A549 (cell line): ENCODE measurements at regions not wholly inside any gene's neighbourhood (a gene's known extent, or its start where the extent isn't known, plus 50 kb on each side); places are given as distances from the start of the nearest gene placed in this dataset.

ENCODE experiments used
- ATAC-seq, 2 experiments: fragments of 200-7000 bp in 1 of 2; fragments of >200 bp in 1 of 2; cut with Nextera tagmentation in 1 of 2; cut with Tn5 transposase in 1 of 2; 3 replicates each; pipeline versions ENCODE4 v1.8.0 to v1.9.1; 2018 to 2020; ENCODE audit warnings: mild to moderate bottlenecking in 1 of 2, moderate library complexity in 1 of 2
- CTCF ChIA-PET: fragments of 300-600 bp; sonication (Branson Sonifier 250); formaldehyde crosslinking; extraction: SDS; loops from one replicate; lab custom pipeline; 2021; ENCODE audit warnings: antibody characterized with exemption, inconsistent platforms; lab: Yijun Ruan, JAX
- POLR2A ChIA-PET: fragments of 350-600 bp; formaldehyde crosslinking; extraction: SDS; loops from one replicate; lab custom pipeline; 2021; ENCODE audit warnings: antibody characterized with exemption, inconsistent platforms; lab: Yijun Ruan, JAX
- DNase-seq, 2 experiments: peaks; one replicate each; pipeline versions ENCODE4 v3.0.0 to v3.0.0-alpha.2; 2011 to 2016; ENCODE audit warnings: low read depth in 1 of 2, low spot score in 1 of 2
- FAIRE-seq: peaks from 2 replicates; lab custom pipeline; 2011; peaks lifted over from hg19 to GRCh38; lab: Jason Lieb, UNC
- H3K27ac ChIP-seq, 2 experiments: fragments of >200 bp; sonication (Bioruptor Twin); formaldehyde crosslinking; 3 replicates each; pipeline ENCODE4 v1.5.1; 2016 to 2017
- H3K4me1 ChIP-seq: fragments of >200 bp; sonication (Bioruptor Twin); formaldehyde crosslinking; 3 replicates; pipeline ENCODE4 v1.6.1; 2016
- H3K4me2 ChIP-seq: fragments of >200 bp; sonication (Bioruptor Twin); formaldehyde crosslinking; 3 replicates; pipeline ENCODE4 v1.6.1; 2016
- H3K4me3 ChIP-seq: fragments of >200 bp; sonication (Bioruptor Twin); formaldehyde crosslinking; 3 replicates; pipeline ENCODE4 v1.5.1; 2016
- H3K9me3 ChIP-seq: fragments of >200 bp; sonication (Bioruptor Twin); formaldehyde crosslinking; 3 replicates; pipeline ENCODE4 v1.6.1; 2016
- ATOH8 ChIP-seq: fragments of 250-450 bp; sonication (Bioruptor Pico); IDR thresholded peaks from 2 replicates; pipeline ENCODE4 v1.5.0; 2020; ENCODE audit warnings: low read depth, mild to moderate bottlenecking, moderate library complexity
- BHLHE40 ChIP-seq: IDR thresholded peaks from 2 replicates; pipeline ENCODE4 v1.6.1; 2012; ENCODE audit warnings: low read depth, low read length, inconsistent platforms
- CEBPB ChIP-seq, 2 experiments: fragments of >200 bp in 1 of 2; sonication (Bioruptor Twin) in 1 of 2; formaldehyde crosslinking in 1 of 2; IDR thresholded peaks; 2 replicates each; pipeline ENCODE4 v1.6.1; 2012 to 2016
- CTCF ChIP-seq: fragments of >200 bp; sonication (Bioruptor Twin); formaldehyde crosslinking; IDR thresholded peaks from 3 replicates; pipeline ENCODE4 v1.5.1; 2016
- EHF ChIP-seq: fragments of 250-450 bp; sonication (Bioruptor Pico); IDR thresholded peaks from 2 replicates; pipeline ENCODE4 v1.5.0; 2020; ENCODE audit warnings: mild to moderate bottlenecking
- ELK1 ChIP-seq: fragments of 150-350 bp; IDR thresholded peaks from 2 replicates; pipeline ENCODE4 v1.6.1; 2014; ENCODE audit warnings: low read depth, mild to moderate bottlenecking, low read length
- EP300 ChIP-seq, 2 experiments: fragments of >200 bp; sonication (Bioruptor Twin); formaldehyde crosslinking; IDR thresholded peaks; 2 replicates in 1 of 2; 3 replicates in 1 of 2; pipeline ENCODE4 v1.6.1; 2016 to 2017
- ESRRA ChIP-seq: fragments of 150-350 bp; IDR thresholded peaks from 2 replicates; pipeline ENCODE4 v1.6.1; 2014; ENCODE audit warnings: mild to moderate bottlenecking, low read length, borderline replicate concordance
- HEYL ChIP-seq: fragments of 250-450 bp; sonication (Bioruptor Pico); IDR thresholded peaks from 2 replicates; pipeline ENCODE4 v1.8.0; 2021; ENCODE audit warnings: mild to moderate bottlenecking, moderate library complexity
- HOXB13 ChIP-seq: fragments of 250-450 bp; sonication (Bioruptor Pico); IDR thresholded peaks from 2 replicates; pipeline ENCODE4 v1.5.0; 2020; ENCODE audit warnings: low read depth, mild to moderate bottlenecking, moderate library complexity
- HOXB5 ChIP-seq: fragments of 250-450 bp; sonication (Bioruptor Pico); IDR thresholded peaks from 2 replicates; pipeline ENCODE4 v1.5.0; 2020; ENCODE audit warnings: mild to moderate bottlenecking, moderate library complexity
- MAX ChIP-seq: IDR thresholded peaks from 2 replicates; pipeline ENCODE4 v1.6.1; 2012
- MAZ ChIP-seq: fragments of 150-350 bp; IDR thresholded peaks from 2 replicates; pipeline ENCODE4 v1.6.1; 2014; ENCODE audit warnings: antibody characterized with exemption, low read depth, low read length, borderline replicate concordance
- MYC ChIP-seq: IDR thresholded peaks from 2 replicates; pipeline ENCODE4 v1.6.1; 2012; ENCODE audit warnings: mild to moderate bottlenecking, inconsistent platforms, low read length, improper control_type of control experiment, borderline replicate concordance
- NFE2L2 ChIP-seq: fragments of 150-350 bp; conservative IDR thresholded peaks from 2 replicates; pipeline ENCODE4 v1.6.1; 2014; ENCODE audit warnings: low read length
- NR3C1 ChIP-seq: fragments of >200 bp; sonication (Bioruptor Twin); formaldehyde crosslinking; IDR thresholded peaks from 3 replicates; pipeline ENCODE4 v1.6.1; 2017
- PBX3 ChIP-seq: IDR thresholded peaks from 2 replicates; pipeline ENCODE4 v1.6.1; 2012
- PHF8 ChIP-seq: fragments of 200-600 bp; sonication (generic); IDR thresholded peaks from 2 replicates; pipeline ENCODE4 v1.6.1; 2016; ENCODE audit warnings: low read depth, mild to moderate bottlenecking, antibody characterized with exemption, moderate library complexity, borderline replicate concordance
- RCOR1 ChIP-seq: fragments of 150-350 bp; IDR thresholded peaks from 2 replicates; pipeline ENCODE4 v1.6.1; 2014; ENCODE audit warnings: antibody characterized with exemption, low read length, low read depth
- SMC3 ChIP-seq: fragments of >200 bp; sonication (Bioruptor Twin); formaldehyde crosslinking; IDR thresholded peaks from 3 replicates; pipeline ENCODE4 v1.6.1; 2018; ENCODE audit warnings: inconsistent platforms
- SREBF2 ChIP-seq: fragments of 450-650 bp; IDR thresholded peaks from 2 replicates; pipeline ENCODE4 v1.6.1; 2014; ENCODE audit warnings: mild to moderate bottlenecking, moderate library complexity
- TFCP2L1 ChIP-seq: fragments of 250-450 bp; sonication (Bioruptor Pico); IDR thresholded peaks from 2 replicates; pipeline ENCODE4 v1.5.0; 2021; ENCODE audit warnings: mild to moderate bottlenecking
- USF2 ChIP-seq: fragments of 450-650 bp; IDR thresholded peaks from 2 replicates; pipeline ENCODE4 v1.6.1; 2014; ENCODE audit warnings: antibody characterized with exemption
- ZFP36 ChIP-seq: fragments of 450-650 bp; IDR thresholded peaks from 2 replicates; pipeline ENCODE4 v1.6.1; 2014; ENCODE audit warnings: borderline replicate concordance; ENCODE audit not compliant: partially characterized antibody
- WGBS: methylation state at CpG from one replicate; pipeline ENCODE4 v1.1.6; 2017; ENCODE audit errors: missing lambda C conversion rate; 5-methylcytosine and 5-hydroxymethylcytosine counted together

GRCh38 chr6:18335948-18336347, 51.2 kb upstream of the RNF144B start:
- DNase-seq, result no peak
- H3K4me2 ChIP-seq, result no peak overlapping the region
- H3K9me3 ChIP-seq, result no peaks in the 10 kb centered on the region
- WGBS, result 38% methylated on average over 1 of the region's 1 CpG
- TF ChIP-seq ATOH8 (no peak), HOXB13 (CRISPR knock-in tag) (no peak), HOXB5 (CRISPR knock-in tag) (no peak), CTCF (no peak), EP300 (IDR thresholded peaks at IDR 0.05) (no peak), EHF (CRISPR knock-in tag) (no peak), MAZ (no peak), PHF8 (no peak), SMC3 (no peak), HEYL (no peak), MAX (no peak)
- H3K4me3 ChIP-seq, result no peak overlapping the region
- CTCF ChIA-PET, result no interaction called here
- H3K27ac ChIP-seq, result no peak overlapping the region
- POLR2A ChIA-PET, result no interaction called here
- ATAC-seq, result no peak
- H3K4me1 ChIP-seq, result no peaks in the 10 kb centered on the region
- FAIRE-seq, result no peak

GRCh38 chr6:18334251-18334650, 52.9 kb upstream of the RNF144B start:
- WGBS, result 67% methylated on average over 2 of the region's 2 CpGs
- Histone ChIP-seq H3K4me2 (no peak overlapping the region), H3K9me3 (no peaks in the 10 kb centered on the region), H3K4me3 (no peak overlapping the region), H3K4me1 (no peaks in the 10 kb centered on the region), H3K27ac (no peak overlapping the region)
- ATAC-seq (no peak), DNase-seq (no peak), FAIRE-seq (no peak)
- ChIA-PET POLR2A (no interaction called here), CTCF (interaction anchor here (0.6 to 1.4 kb wide), 2 partner anchors 10 to 179 kb away, joined by 3 read pairs; no protein-coding TSS in a partner anchor)
- no peak for TF ChIP-seq CEBPB (IDR thresholded peaks at IDR 0.05)
- TF ChIP-seq ESRRA, result no peak
- no peak for TF ChIP-seq CTCF
- TF ChIP-seq BHLHE40, result no peak
- TF ChIP-seq MYC, result no peak
- TF ChIP-seq NFE2L2, result no peak
- TF ChIP-seq SREBF2, result no peak
- no peak for TF ChIP-seq HEYL
- no peak for TF ChIP-seq USF2
- TF ChIP-seq MAZ, result no peak
- no peak for TF ChIP-seq PBX3
- no peak for TF ChIP-seq ATOH8
- TF ChIP-seq ELK1, result no peak
- TF ChIP-seq NR3C1, result no peak
- TF ChIP-seq ZFP36, result no peak
- no peak for TF ChIP-seq TFCP2L1 (CRISPR knock-in tag)
- TF ChIP-seq RCOR1, result no peak
